Heart left ventricle (tissue), 16 donors: ENCODE measurements at regions not wholly inside any gene's neighbourhood (a gene's known extent, or its start where the extent isn't known, plus 50 kb on each side); places are given as distances from the start of the nearest gene placed in this dataset.

ENCODE experiments used
- ATAC-seq, 4 donors: fragments of 200-7000 bp; cut with Tn5 transposase; one replicate each; pipeline ENCODE4 v1.9.1; 2020 to 2022; ENCODE audit warnings: moderate library complexity in 4 of 4, mild to moderate bottlenecking in 3 of 4, moderate number of reproducible peaks in 1 of 4
- DNase-seq, 5 donors: peaks; one replicate each; pipeline ENCODE4 v3.0.0-alpha.2; 2020
- H3K27ac ChIP-seq, 12 donors: fragments of 200-600 bp; sonication (generic) in 4 of 12; one replicate each; pipeline versions ENCODE4 v1.5.0 to v1.8.0; 2016 to 2022; ENCODE audit warnings: mild to moderate bottlenecking in 2 of 12
- H3K27me3 ChIP-seq, 9 donors: fragments of 200-600 bp; sonication (generic) in 2 of 9; one replicate each; pipeline versions ENCODE4 v1.5.1 to v1.8.0; 2016 to 2022; ENCODE audit warnings: mild to moderate bottlenecking in 3 of 9
- H3K36me3 ChIP-seq, 9 donors: fragments of 200-600 bp; sonication (generic) in 2 of 9; one replicate each; pipeline versions ENCODE4 v1.5.0 to v1.8.0; 2018 to 2022; ENCODE audit warnings: mild to moderate bottlenecking in 2 of 9
- H3K4me1 ChIP-seq, 12 donors: fragments of 200-600 bp; sonication (generic) in 4 of 12; one replicate each; pipeline versions ENCODE4 v1.5.0 to v1.8.0; 2016 to 2022; ENCODE audit warnings: mild to moderate bottlenecking in 3 of 12
- H3K4me3 ChIP-seq, 12 donors: fragments of 200-600 bp; sonication (generic) in 4 of 12; one replicate each; pipeline versions ENCODE4 v1.5.0 to v1.8.0; 2017 to 2022; ENCODE audit warnings: mild to moderate bottlenecking in 9 of 12, moderate library complexity in 4 of 12
- H3K9me3 ChIP-seq, 12 donors: fragments of 200-600 bp; sonication (generic) in 4 of 12; one replicate each; pipeline versions ENCODE4 v1.5.0 to v1.8.0; 2016 to 2022; ENCODE audit warnings: mild to moderate bottlenecking in 1 of 12
- CTCF ChIP-seq, 12 donors: fragments of 200-600 bp; sonication (generic) in 4 of 12; IDR thresholded peaks; one replicate each; pipeline versions ENCODE4 v1.5.0 to v1.8.0; 2018 to 2022; ENCODE audit warnings: antibody characterized with exemption in 12 of 12, mild to moderate bottlenecking in 5 of 12
- POLR2A ChIP-seq, 2 donors: fragments of 450-650 bp; IDR thresholded peaks; one replicate each; pipeline ENCODE4 v1.6.1; 2017; ENCODE audit warnings: antibody characterized with exemption in 2 of 2, mild to moderate bottlenecking in 2 of 2, moderate library complexity in 2 of 2
- WGBS, 4 donors: extraction: QIAGEN DNeasy Blood & Tissue Kit in 2 of 4; methylation state at CpG; one replicate each; pipeline versions ENCODE4 v1.1.5 to v1.1.7; 2013 to 2018; 5-methylcytosine and 5-hydroxymethylcytosine counted together
- intact Hi-C, 10 donors: fragments of 100-400 bp; cut with DNase I; formaldehyde crosslinking; loops; one replicate each; pipeline versions ENCODE4 v1.11.1 to v1.14.2; 2022
- donor health status: ischemic (EF 13 %, LVEDD 7.1; RV severe dilation, severe dysfunction).
- donor health status: healthy with polysubstance abuse.
- donor health status: DM: no; HTN: yes; CAD: no.
- donor health status: DM: no; HTN: no; CAD: no.
- donor health status: ischemic (EF 25% LVEDD 6.9; RV normal size, moderate dysfunction).
- donor health status: ischemic (EF 25% LVEDD 5.7; RV mildly dilated, moderate dysfunction).
- donor health status: healthy.
- donor health status: DM: yes; HTN: yes; CAD: no.
- donor health status: ischemic (EF 35%, LVEDD 5.7; RV mildly dilated, moderate dysfunction).
- donor health status: nonischemic (EF 11% LVEDD 7.7; RV severe dilation, severe dysfunction).
- donor health status: DM: yes; HTN: yes; CAD: no.
- donor health status: PGD.
- donor health status: ischemic (EF 29% LVEDD 5.4; RV normal size, mild dysfunction).
- donor health status: nonischemic (EF 23%, LVEDD 6.1; RV moderate dilation, normal function).

- Histone ChIP-seq H3K9me3 (no peaks in the 10 kb centered on the region), H3K27me3 (no peaks in the 10 kb centered on the region), H3K27ac (no peak overlapping the region), H3K4me1 (no peaks in the 10 kb centered on the region), H3K4me3 (no peak overlapping the region), H3K36me3 (no peaks in the 10 kb centered on the region)
- 91 to 95% (median 94%) methylated on average over 16 of the region's 16 CpGs for WGBS, 4 donors
- ATAC-seq, result no peak
- intact Hi-C loops, result no loop called here
- DNase-seq, result no peak
- TF ChIP-seq POLR2A (IDR thresholded peaks at IDR 0.05) (no peak), CTCF (IDR thresholded peaks at IDR 0.05) (no peak)
These were observed 83.4 kb upstream of the SHISA3 start for GRCh38 chr4:42313872-42314271.

GRCh38 chr4:42315231-42315630, 82.1 kb upstream of the SHISA3 start:
- TF ChIP-seq POLR2A (IDR thresholded peaks at IDR 0.05) (no peak), CTCF (IDR thresholded peaks at IDR 0.05) (no peak)
- Histone ChIP-seq H3K27ac (no peak overlapping the region), H3K36me3 (no peaks in the 10 kb centered on the region), H3K9me3 (no peaks in the 10 kb centered on the region), H3K4me3 (no peak overlapping the region), H3K27me3 (no peaks in the 10 kb centered on the region), H3K4me1 (no peaks in the 10 kb centered on the region)
- no peak for DNase-seq
- 90 to 93% (median 91%) methylated on average over 22 to 28 of the region's 28 CpGs for WGBS, 4 donors
- no peak for ATAC-seq
- intact Hi-C loops, result no loop called here

- no peak overlapping the region for H3K27ac ChIP-seq
- H3K27me3 ChIP-seq, result no peaks in the 10 kb centered on the region
- intact Hi-C loops, result no loop called here
- H3K4me1 ChIP-seq, result no peaks in the 10 kb centered on the region
- H3K9me3 ChIP-seq, result peaks cover 0 to 3% (median 0%) of the 10 kb centered on the region in 12 donors
- ATAC-seq (no peak), DNase-seq (no peak)
- no peak overlapping the region for H3K4me3 ChIP-seq
- WGBS, 4 donors, result 67 to 73% (median 72%) methylated on average over 10 of the region's 10 CpGs
- H3K36me3 ChIP-seq, result no peaks in the 10 kb centered on the region
- TF ChIP-seq CTCF (IDR thresholded peaks at IDR 0.05), result no peak
- TF ChIP-seq POLR2A (IDR thresholded peaks at IDR 0.05), result no peak
These were observed 76.4 kb upstream of the SHISA3 start for GRCh38 chr4:42320822-42321388.

- no peak for DNase-seq
- H3K9me3 ChIP-seq, result peaks cover 0 to 3% (median 0%) of the 10 kb centered on the region in 12 donors
- no peaks in the 10 kb centered on the region for H3K27me3 ChIP-seq
- H3K36me3 ChIP-seq, result no peaks in the 10 kb centered on the region
- no peak for ATAC-seq
- TF ChIP-seq CTCF (IDR thresholded peaks at IDR 0.05) (no peak), POLR2A (IDR thresholded peaks at IDR 0.05) (no peak)
- H3K4me1 ChIP-seq, result peaks cover 0 to 5% (median 0%) of the 10 kb centered on the region in 12 donors
- H3K4me3 ChIP-seq, result no peak overlapping the region
- intact Hi-C loops, result no loop called here
- WGBS, 4 donors, result 74 to 83% (median 77%) methylated on average over 5 of the region's 5 CpGs
- no peak overlapping the region for H3K27ac ChIP-seq
These were observed 71.2 kb upstream of the SHISA3 start for GRCh38 chr4:42326040-42326439.
